ENCODE measurements at regions not wholly inside any gene's neighbourhood (a gene's known extent, or its start where the extent isn't known, plus 50 kb on each side); places are given as distances from the start of the nearest gene placed in this dataset.

DNA sequence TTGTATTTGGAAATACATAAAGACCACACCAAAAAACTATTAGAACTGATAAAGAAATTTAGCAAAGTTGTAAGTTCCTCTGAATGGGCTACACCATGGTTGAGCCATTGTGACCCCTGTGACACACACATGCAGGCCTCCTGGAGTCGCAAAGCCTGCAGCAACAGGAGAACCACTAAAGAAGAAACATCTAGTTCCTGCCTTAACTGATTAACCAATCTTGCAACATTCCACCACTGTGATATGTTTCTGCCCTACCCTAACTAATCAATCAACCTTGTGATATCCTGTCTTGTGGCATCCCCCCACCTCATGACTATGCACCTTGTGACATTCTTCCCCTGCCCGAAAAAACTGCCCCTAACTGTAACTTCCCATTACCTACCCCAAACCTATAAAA lies 401.8 kb downstream of the PRDM5 start:
- TF ChIP-seq POLR2A (IDR thresholded peaks at IDR 0.05; ENCODE audit: low read depth), result no peak
- no peak for TF ChIP-seq EP300 (IDR thresholded peaks at IDR 0.05)
- TF ChIP-seq POLR2AphosphoS5 (IDR thresholded peaks at IDR 0.05), result no peak
- TF ChIP-seq, protein P1, sequence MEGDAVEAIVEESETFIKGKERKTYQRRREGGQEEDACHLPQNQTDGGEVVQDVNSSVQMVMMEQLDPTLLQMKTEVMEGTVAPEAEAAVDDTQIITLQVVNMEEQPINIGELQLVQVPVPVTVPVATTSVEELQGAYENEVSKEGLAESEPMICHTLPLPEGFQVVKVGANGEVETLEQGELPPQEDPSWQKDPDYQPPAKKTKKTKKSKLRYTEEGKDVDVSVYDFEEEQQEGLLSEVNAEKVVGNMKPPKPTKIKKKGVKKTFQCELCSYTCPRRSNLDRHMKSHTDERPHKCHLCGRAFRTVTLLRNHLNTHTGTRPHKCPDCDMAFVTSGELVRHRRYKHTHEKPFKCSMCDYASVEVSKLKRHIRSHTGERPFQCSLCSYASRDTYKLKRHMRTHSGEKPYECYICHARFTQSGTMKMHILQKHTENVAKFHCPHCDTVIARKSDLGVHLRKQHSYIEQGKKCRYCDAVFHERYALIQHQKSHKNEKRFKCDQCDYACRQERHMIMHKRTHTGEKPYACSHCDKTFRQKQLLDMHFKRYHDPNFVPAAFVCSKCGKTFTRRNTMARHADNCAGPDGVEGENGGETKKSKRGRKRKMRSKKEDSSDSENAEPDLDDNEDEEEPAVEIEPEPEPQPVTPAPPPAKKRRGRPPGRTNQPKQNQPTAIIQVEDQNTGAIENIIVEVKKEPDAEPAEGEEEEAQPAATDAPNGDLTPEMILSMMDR (IDR thresholded peaks at IDR 0.05), result no peak
